HAP-1 (cell line): ENCODE measurements at regions not wholly inside any gene's neighbourhood (a gene's known extent, or its start where the extent isn't known, plus 50 kb on each side); places are given as distances from the start of the nearest gene placed in this dataset.
A peak's percentile ranks its signal among the peaks of the same experiment; 100 is the strongest.

Source experiments
- DNase-seq, 2 experiments: peaks; one replicate each; pipeline ENCODE4 v3.0.0-alpha.2; 2016 to 2020; ENCODE audit warnings: low spot score in 2 of 2
- H3K27me3 ChIP-seq: fragments of 250-450 bp; sonication (Bioruptor Pico); 2 replicates; pipeline ENCODE4 v1.5.1; 2020; ENCODE audit warnings: low read depth, mild to moderate bottlenecking, moderate library complexity
- H3K36me3 ChIP-seq: fragments of 250-450 bp; sonication (Bioruptor Pico); replicated peaks from 2 replicates; pipeline ENCODE4 v1.5.1; 2020; ENCODE audit warnings: mild to moderate bottlenecking
- H3K4me1 ChIP-seq: fragments of 250-450 bp; sonication (Bioruptor Pico); 2 replicates; pipeline ENCODE4 v1.5.1; 2020; ENCODE audit warnings: mild to moderate bottlenecking
- H3K4me3 ChIP-seq: fragments of 250-450 bp; sonication (Bioruptor Pico); 2 replicates; pipeline ENCODE4 v1.5.1; 2020; ENCODE audit warnings: mild to moderate bottlenecking, moderate library complexity
- H3K9me3 ChIP-seq: fragments of 250-450 bp; sonication (Bioruptor Pico); 2 replicates; pipeline ENCODE4 v1.5.1; 2020; ENCODE audit warnings: mild to moderate bottlenecking, moderate library complexity
- in situ Hi-C: fragments of 300-500 bp; cut with MboI; formaldehyde crosslinking; loops from 3 replicates; pipeline ENCODE4 v1.14.3; 2020; ENCODE audit warnings: low sequenced_read_pairs, inconsistent platforms, mixed read lengths

GRCh38 chr3:124545891-124546290 lies 184.4 kb upstream of the UMPS start:
- no peak for DNase-seq
- Histone ChIP-seq H3K4me1 (no peaks in the 10 kb centered on the region), H3K4me3 (no peak overlapping the region), H3K9me3 (no peaks in the 10 kb centered on the region), H3K36me3 (no peaks in the 10 kb centered on the region), H3K27me3 (peaks cover 7% of the 10 kb centered on the region)
- in situ Hi-C loops: no loop called here

DNA sequence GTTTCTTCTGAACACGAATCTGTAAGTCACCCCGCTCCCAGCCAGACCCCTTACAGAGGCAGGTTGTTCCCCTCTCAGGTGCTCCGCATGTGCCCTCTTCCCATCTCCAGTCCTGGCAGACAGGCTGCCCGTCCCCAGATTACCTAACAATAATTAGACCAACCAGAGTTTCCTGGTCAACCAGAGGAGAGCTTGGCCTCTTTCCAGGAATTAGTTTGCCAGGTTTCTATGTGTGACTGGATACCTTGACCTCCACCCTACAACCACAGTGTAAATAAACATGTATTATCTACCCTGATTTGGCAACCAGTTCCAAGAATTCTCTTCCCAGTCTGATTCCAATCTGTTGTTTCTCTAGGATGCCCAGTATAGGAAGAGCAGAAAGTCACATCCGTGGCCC lies 178.0 kb upstream of the UMPS start:
- no peaks in the 10 kb centered on the region; the same call in 1 of the 2 replicates for H3K4me1 ChIP-seq
- DNase-seq: no peak
- H3K4me3 ChIP-seq: no peak overlapping the region
- no peaks in the 10 kb centered on the region for H3K36me3 ChIP-seq
- in situ Hi-C loops: loop anchor here (5.0 to 10.0 kb wide), 2 partner anchors 205 to 353 kb away; no protein-coding TSS in a partner anchor
- H3K9me3 ChIP-seq: no peaks in the 10 kb centered on the region
- H3K27me3 ChIP-seq: no peaks in the 10 kb centered on the region

GRCh38 chr3:124553178-124553577 lies 177.1 kb upstream of the UMPS start:
- no peaks in the 10 kb centered on the region for H3K36me3 ChIP-seq
- in situ Hi-C loops: loop anchor here (5.0 to 10.0 kb wide), 2 partner anchors 206 to 352 kb away; no protein-coding TSS in a partner anchor
- H3K4me1 ChIP-seq: peaks cover 7% of the 10 kb centered on the region
- H3K4me3 ChIP-seq: no peak overlapping the region
- no peaks in the 10 kb centered on the region for H3K9me3 ChIP-seq
- H3K27me3 ChIP-seq: no peaks in the 10 kb centered on the region
- no peak for DNase-seq

DNA sequence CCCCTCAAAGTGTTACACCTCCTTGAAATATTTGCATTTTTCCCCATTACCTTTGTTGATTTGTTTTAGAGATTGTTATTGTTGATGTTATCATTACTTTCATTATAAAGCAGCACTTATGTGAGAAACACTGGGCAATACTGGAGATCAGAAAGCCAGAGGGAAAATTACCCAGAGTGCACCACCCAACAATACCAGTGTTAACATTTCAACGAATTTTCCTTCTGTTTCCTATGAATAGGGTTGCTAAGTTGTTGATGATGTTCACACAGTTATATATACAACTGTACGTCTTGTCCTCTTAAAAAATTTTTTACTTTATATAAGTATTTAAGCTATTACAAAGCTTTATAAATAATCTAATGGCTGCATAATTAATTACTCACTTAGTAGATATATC lies 173.6 kb upstream of the UMPS start:
- Histone ChIP-seq H3K36me3 (no peaks in the 10 kb centered on the region), H3K9me3 (no peaks in the 10 kb centered on the region), H3K4me1 (peaks cover 22% of the 10 kb centered on the region), H3K27me3 (no peaks in the 10 kb centered on the region), H3K4me3 (no peak overlapping the region)
- no peak for DNase-seq
- in situ Hi-C loops: loop anchor here (10.0 kb wide), 1 partner anchor 348 kb away; no protein-coding TSS in a partner anchor

DNA sequence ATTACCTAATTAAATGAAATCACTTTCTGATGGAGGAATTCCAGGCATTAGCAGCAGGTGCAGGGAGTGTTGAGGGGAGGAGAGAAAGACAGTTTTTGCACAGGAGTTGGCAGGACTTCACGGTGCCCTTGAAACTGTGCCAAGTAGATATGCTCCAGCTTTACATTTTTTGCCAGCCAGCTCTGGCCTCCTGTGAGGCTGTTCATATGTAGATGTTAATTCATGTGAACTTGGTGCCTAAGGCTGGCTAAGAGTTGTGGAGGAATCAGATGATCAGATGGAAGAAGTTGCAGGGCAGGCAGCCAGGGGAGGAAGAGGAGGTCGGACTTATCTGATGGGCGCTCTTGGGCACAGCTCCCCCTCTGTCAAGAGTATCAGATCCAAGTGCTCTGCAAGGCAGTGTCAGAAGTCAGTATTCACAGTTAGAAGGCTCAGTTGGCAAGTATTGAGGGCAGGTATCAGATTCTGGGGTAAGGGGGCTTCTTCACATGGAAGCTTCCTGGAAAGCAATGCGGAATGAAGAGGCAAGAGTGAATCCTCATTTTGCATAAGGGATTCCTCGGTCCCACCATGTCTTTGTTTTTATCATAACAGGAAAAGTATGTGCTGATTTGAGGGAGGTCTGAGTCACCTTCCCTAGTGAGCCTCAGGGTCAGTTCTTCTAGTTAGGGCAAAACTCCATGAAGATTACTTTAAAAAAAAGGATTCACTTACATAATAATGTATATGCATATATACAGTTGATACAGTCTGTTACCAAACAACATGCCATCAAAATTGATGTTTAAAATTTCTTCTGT lies 172.6 kb upstream of the UMPS start:
- Histone ChIP-seq H3K36me3 (no peaks in the 10 kb centered on the region), H3K4me3 (no peak overlapping the region), H3K4me1 (peaks cover 22% of the 10 kb centered on the region), H3K27me3 (no peaks in the 10 kb centered on the region), H3K9me3 (no peaks in the 10 kb centered on the region)
- in situ Hi-C loops: loop anchor here (10.0 kb wide), 1 partner anchor 347 kb away; no protein-coding TSS in a partner anchor
- peak; percentile 27 to 45 for DNase-seq

GRCh38 chr3:124558991-124559845 lies 171.0 kb upstream of the UMPS start:
- no peaks in the 10 kb centered on the region for H3K36me3 ChIP-seq
- no peak overlapping the region for H3K4me3 ChIP-seq
- in situ Hi-C loops: loop anchor here (10.0 kb wide), 1 partner anchor 346 kb away; no protein-coding TSS in a partner anchor
- H3K9me3 ChIP-seq: no peaks in the 10 kb centered on the region
- H3K27me3 ChIP-seq: no peaks in the 10 kb centered on the region
- peaks cover 22% of the 10 kb centered on the region for H3K4me1 ChIP-seq
- peak; percentile 90 to 92 for DNase-seq

- Histone ChIP-seq H3K36me3 (no peaks in the 10 kb centered on the region), H3K4me3 (no peak overlapping the region), H3K27me3 (no peaks in the 10 kb centered on the region), H3K4me1 (peaks cover 22% of the 10 kb centered on the region), H3K9me3 (no peaks in the 10 kb centered on the region)
- in situ Hi-C loops: loop anchor here (5.0 to 10.0 kb wide), 2 partner anchors 127 to 345 kb away; no protein-coding TSS in a partner anchor
- peak; percentile 78 to 85 for DNase-seq
Observed at GRCh38 chr3:124559846-124560574, 170.2 kb upstream of the UMPS start.

- H3K36me3 ChIP-seq: no peaks in the 10 kb centered on the region
- peaks cover 22% of the 10 kb centered on the region for H3K4me1 ChIP-seq
- H3K9me3 ChIP-seq: no peaks in the 10 kb centered on the region
- H3K4me3 ChIP-seq: no peak overlapping the region
- no peak for DNase-seq
- in situ Hi-C loops: loop anchor here (5.0 kb wide), 1 partner anchor 127 kb away; no protein-coding TSS in a partner anchor
- no peaks in the 10 kb centered on the region for H3K27me3 ChIP-seq
Observed at GRCh38 chr3:124560666-124561215, 169.5 kb upstream of the UMPS start.

- no peaks in the 10 kb centered on the region for H3K27me3 ChIP-seq
- no peak for DNase-seq
- in situ Hi-C loops: loop anchor here (5.0 kb wide), 1 partner anchor 125 kb away; no protein-coding TSS in a partner anchor
Observed at GRCh38 chr3:124562769-124563168, 167.5 kb upstream of the UMPS start.

DNA sequence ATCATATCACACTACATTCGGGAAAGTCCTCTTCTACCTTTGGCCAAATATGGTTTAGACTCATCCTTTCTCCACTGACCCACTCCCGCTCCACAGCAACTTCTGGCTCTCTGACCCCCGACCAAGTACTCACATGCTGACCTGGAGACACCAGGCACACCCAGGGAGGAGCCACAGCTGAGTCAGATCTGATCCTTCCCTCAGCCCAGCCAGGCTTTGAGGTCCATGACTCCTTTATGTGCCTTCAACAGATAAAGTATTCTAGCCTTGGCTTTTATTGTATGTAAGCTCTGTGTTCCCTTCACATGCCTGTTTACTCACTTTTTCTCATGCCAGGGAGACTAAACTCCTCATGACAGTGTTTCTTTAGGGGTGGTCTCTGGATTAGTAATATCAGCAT lies 166.9 kb upstream of the UMPS start:
- Histone ChIP-seq H3K36me3 (no peaks in the 10 kb centered on the region), H3K27me3 (no peaks in the 10 kb centered on the region), H3K9me3 (no peaks in the 10 kb centered on the region), H3K4me3 (no peak overlapping the region), H3K4me1 (peaks cover 13% of the 10 kb centered on the region)
- no peak for DNase-seq
- in situ Hi-C loops: loop anchor here (5.0 kb wide), 1 partner anchor 124 kb away; no protein-coding TSS in a partner anchor

More at GRCh38 chr3:124562769-124563168, 167.5 kb upstream of the UMPS start:
- H3K36me3 ChIP-seq: no peaks in the 10 kb centered on the region
- no peak overlapping the region for H3K4me3 ChIP-seq
- no peaks in the 10 kb centered on the region for H3K9me3 ChIP-seq
- peaks cover 19% of the 10 kb centered on the region for H3K4me1 ChIP-seq

DNA sequence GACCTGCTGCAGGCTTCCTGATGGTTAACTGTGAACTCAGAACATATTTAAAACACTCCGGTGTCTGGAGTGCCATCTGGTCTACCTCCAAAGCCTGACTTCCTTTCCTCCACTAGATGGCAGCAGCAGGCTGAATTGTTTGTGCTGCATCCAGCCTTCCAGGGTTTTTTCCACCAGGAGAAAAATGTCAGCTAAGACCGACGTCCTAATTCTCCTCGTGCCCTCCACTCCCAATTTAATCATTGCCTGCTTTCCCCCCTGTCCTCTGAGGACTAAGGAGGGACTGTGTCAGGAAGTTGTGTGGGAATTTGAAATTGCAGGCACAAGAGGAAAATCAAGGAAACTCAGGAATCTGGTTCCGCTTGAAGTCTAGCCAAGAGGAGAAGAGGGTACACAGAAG lies 165.2 kb upstream of the UMPS start:
- H3K4me1 ChIP-seq: no peaks in the 10 kb centered on the region
- peak; percentile 72 to 83 for DNase-seq
- no peaks in the 10 kb centered on the region for H3K36me3 ChIP-seq
- no peaks in the 10 kb centered on the region for H3K9me3 ChIP-seq
- in situ Hi-C loops: no loop called here
- no peaks in the 10 kb centered on the region; the same call in 1 of the 2 replicates for H3K27me3 ChIP-seq
- no peak overlapping the region for H3K4me3 ChIP-seq

DNA sequence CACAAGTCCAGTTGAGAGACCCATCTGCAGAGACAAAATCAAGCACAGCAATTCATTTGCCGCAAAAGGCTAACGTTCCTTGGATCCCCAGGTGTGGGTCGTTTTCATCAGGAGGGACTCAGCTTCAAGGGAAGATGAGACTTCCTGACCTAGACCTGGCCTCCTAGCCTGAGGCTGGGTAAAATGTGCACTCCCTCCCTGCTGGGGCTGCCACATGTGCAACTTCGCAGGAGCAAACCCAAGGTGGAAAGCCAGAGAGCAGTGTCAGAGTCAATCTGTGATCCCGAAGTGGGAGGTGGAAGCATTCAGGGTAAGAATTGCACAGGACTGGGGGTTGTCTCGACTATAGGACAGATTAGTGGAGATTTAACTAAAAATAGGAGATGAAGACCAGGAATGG lies 164.7 kb upstream of the UMPS start:
- Histone ChIP-seq H3K36me3 (no peaks in the 10 kb centered on the region), H3K9me3 (no peaks in the 10 kb centered on the region), H3K4me1 (no peaks in the 10 kb centered on the region), H3K27me3 (peaks cover 4% of the 10 kb centered on the region; the same call in 1 of the 2 replicates), H3K4me3 (no peak overlapping the region)
- DNase-seq: no peak
- in situ Hi-C loops: no loop called here

GRCh38 chr3:124566701-124567100 lies 163.6 kb upstream of the UMPS start:
- H3K9me3 ChIP-seq: no peaks in the 10 kb centered on the region
- no peaks in the 10 kb centered on the region for H3K4me1 ChIP-seq
- no peaks in the 10 kb centered on the region for H3K36me3 ChIP-seq
- in situ Hi-C loops: no loop called here
- peaks cover 4% of the 10 kb centered on the region; the same call in 1 of the 2 replicates for H3K27me3 ChIP-seq
- no peak overlapping the region for H3K4me3 ChIP-seq
- no peak for DNase-seq
